ENCODE measurements at regions not wholly inside any gene's neighbourhood (a gene's known extent, or its start where the extent isn't known, plus 50 kb on each side); places are given as distances from the start of the nearest gene placed in this dataset.
A peak's percentile ranks its signal among the peaks of the same experiment; 100 is the strongest.

- no peak overlapping the region for H3K4me3 Mint-ChIP-seq
- DNase-seq (ENCODE audit: low spot score) (no peak), ATAC-seq (no peak)
- H3K27me3 Mint-ChIP-seq (ENCODE audit: insufficient read depth, low read depth, poor library complexity), result peaks cover 6% of the 10 kb centered on the region
- H3K27me3 ChIP-seq (ENCODE audit: insufficient read depth), result no peaks in the 10 kb centered on the region
- H3F3A ChIP-seq (replicated peaks; ENCODE audit: low read depth), result no peaks in the 10 kb centered on the region
- no peak overlapping the region for H3K27ac ChIP-seq (ENCODE audit: low read depth)
- no peak overlapping the region for H3K4me2 ChIP-seq
- H3K9me3 Mint-ChIP-seq, result no peaks in the 10 kb centered on the region
- H4K20me1 ChIP-seq (replicated peaks; ENCODE audit: insufficient read depth), result no peaks in the 10 kb centered on the region
- no peak overlapping the region for H3K4me3 ChIP-seq
- H3K4me1 ChIP-seq (ENCODE audit: insufficient read depth), result peaks cover 12% of the 10 kb centered on the region
- peaks cover 7% of the 10 kb centered on the region; the same call in 1 of the 2 replicates for H3K9me2 ChIP-seq (ENCODE audit: insufficient read depth)
- no peaks in the 10 kb centered on the region; the same call in 2 of the 3 replicates for H3K36me3 Mint-ChIP-seq (ENCODE audit: low read depth)
- H3K4me1 Mint-ChIP-seq, result peaks cover 28% of the 10 kb centered on the region
- H2AFZ ChIP-seq, result no peak overlapping the region
- TF ChIP-seq ETS1 (IDR thresholded peaks at IDR 0.05), result no peak
- TF ChIP-seq EZH2 (IDR thresholded peaks at IDR 0.05; ENCODE audit: low read depth, unreplicated experiment), result no peak
- peak in 1 of 2 experiments; percentile 31; a peak in 1 of 4 replicates for TF ChIP-seq CTCF (conservative IDR thresholded peaks at IDR 0.05; ENCODE audit: low read depth in 2 of 2)
- no peaks in the 10 kb centered on the region for H3K79me2 ChIP-seq (replicated peaks; ENCODE audit: insufficient read depth)
- H3K27ac Mint-ChIP-seq, result no peak overlapping the region
- no peaks in the 10 kb centered on the region for H3K36me3 ChIP-seq (ENCODE audit: insufficient read depth)
Measured at GRCh38 chr12:31215518-31216232, 110.3 kb downstream of the SINHCAF start.

GRCh38 chr12:31216479-31216878, 109.5 kb downstream of the SINHCAF start:
- TF ChIP-seq POLR2AphosphoS5 (IDR thresholded peaks at IDR 0.05; ENCODE audit: low read depth) (no peak), JUNB (IDR thresholded peaks at IDR 0.05; ENCODE audit: unreplicated experiment) (no peak), EZH2phosphoT487 (IDR thresholded peaks at IDR 0.05; ENCODE audit: unreplicated experiment) (no peak)
- no peak overlapping the region for H3K4me2 ChIP-seq

More at GRCh38 chr12:31216479-31216878, 109.5 kb downstream of the SINHCAF start:
- H3K4me1 Mint-ChIP-seq, result peaks cover 36% of the 10 kb centered on the region
- no peak overlapping the region for H3K27ac ChIP-seq (ENCODE audit: low read depth)
- no peak overlapping the region for H3K4me3 Mint-ChIP-seq
- H3K9me3 Mint-ChIP-seq, result no peaks in the 10 kb centered on the region
- H3K4me1 ChIP-seq (ENCODE audit: insufficient read depth), result peaks cover 18% of the 10 kb centered on the region
- H3K9me2 ChIP-seq (ENCODE audit: insufficient read depth), result peaks cover 11% of the 10 kb centered on the region; the same call in 1 of the 2 replicates
- no peak overlapping the region for H3K27ac Mint-ChIP-seq
- no peaks in the 10 kb centered on the region for H3K27me3 ChIP-seq (ENCODE audit: insufficient read depth)
- no peaks in the 10 kb centered on the region; the same call in 2 of the 3 replicates for H3K36me3 Mint-ChIP-seq (ENCODE audit: low read depth)
- no peaks in the 10 kb centered on the region for H3K79me2 ChIP-seq (replicated peaks; ENCODE audit: insufficient read depth)
- no peak overlapping the region for H2AFZ ChIP-seq
- no peaks in the 10 kb centered on the region for H4K20me1 ChIP-seq (replicated peaks; ENCODE audit: insufficient read depth)
- no peaks in the 10 kb centered on the region for H3F3A ChIP-seq (replicated peaks; ENCODE audit: low read depth)
- DNase-seq (ENCODE audit: low spot score) (no peak), ATAC-seq (no peak)
- no peak overlapping the region for H3K4me3 ChIP-seq
- no peaks in the 10 kb centered on the region for H3K36me3 ChIP-seq (ENCODE audit: insufficient read depth)
- peaks cover 6% of the 10 kb centered on the region for H3K27me3 Mint-ChIP-seq (ENCODE audit: insufficient read depth, low read depth, poor library complexity)

Data from GM23338 (cell line).